ENCODE measurements at regions not wholly inside any gene's neighbourhood (a gene's known extent, or its start where the extent isn't known, plus 50 kb on each side); places are given as distances from the start of the nearest gene placed in this dataset.
A peak's percentile ranks its signal among the peaks of the same experiment; 100 is the strongest.

DNA sequence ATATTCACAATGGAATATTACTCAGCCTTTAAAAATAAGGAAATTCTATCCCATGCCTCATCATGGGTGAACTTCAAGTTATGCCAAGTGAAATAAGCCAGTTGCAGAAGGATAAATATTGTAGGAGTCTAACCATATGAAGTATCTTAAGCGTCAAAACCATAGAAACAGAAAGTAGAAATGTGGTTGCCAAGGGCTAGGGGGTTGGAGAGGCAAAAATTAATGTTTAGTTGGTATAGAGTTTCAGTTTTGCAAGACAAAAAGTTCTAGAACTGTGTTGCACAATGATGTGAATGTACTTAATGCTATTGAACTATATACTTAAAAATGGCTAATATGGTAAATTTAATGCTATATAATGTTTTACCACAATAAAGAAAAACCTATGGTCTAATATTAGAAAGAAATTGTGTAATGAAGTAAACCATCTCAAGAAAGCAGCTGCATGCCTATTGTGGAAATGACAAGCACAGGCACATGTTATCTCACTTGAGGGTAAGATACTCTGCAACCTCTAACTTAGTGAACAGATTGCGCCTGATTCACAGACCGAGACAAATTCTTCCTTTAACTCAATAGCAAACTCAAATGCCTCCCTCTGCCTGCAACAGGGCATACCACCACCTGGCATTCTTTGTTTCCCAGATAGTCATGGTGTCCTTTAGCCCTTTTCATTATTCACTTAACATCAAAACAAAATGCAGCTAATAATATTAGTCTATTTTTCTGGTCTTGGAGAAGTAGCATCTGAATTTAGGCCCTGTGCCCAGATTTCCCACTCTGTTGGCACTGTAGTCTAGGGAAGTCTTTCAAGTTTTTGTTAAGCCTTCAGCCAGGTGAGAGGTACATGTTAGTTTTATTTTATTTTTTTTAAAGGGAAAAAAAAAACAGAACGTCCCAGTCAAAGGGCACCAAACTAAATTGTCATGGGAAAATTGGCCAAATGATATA, 80.2 kb upstream of the ACP3 start:
- TF ChIP-seq GATA1 (IDR thresholded peaks at IDR 0.05; ENCODE audit: low read depth, low read length) = no peak
- TF ChIP-seq POLR2A (IDR thresholded peaks at IDR 0.05; ENCODE audit: low read length) = no peak
- DNase-seq = no peak

DNA sequence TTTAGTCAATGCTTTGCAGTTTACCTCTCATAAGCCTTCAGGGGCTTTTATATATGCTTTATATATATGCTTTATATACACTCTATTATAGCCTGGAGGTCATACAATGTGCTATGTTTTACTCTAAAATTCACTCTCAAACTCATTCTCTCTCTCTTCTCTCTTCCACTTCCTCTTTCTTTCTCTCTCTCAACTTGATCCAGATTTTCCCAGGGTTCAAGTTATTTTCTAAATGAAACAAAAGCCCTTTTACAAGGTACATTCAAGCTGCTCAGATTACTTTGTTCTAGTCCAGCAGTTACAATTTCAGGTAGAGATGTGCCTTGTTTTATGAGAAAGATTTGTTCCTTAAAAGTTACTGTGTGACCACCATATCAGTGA, 79.6 kb upstream of the ACP3 start:
- TF ChIP-seq POLR2A (IDR thresholded peaks at IDR 0.05; ENCODE audit: low read length) (no peak), GATA1 (IDR thresholded peaks at IDR 0.05; ENCODE audit: low read depth, low read length) (no peak)
- no peak for DNase-seq

DNA sequence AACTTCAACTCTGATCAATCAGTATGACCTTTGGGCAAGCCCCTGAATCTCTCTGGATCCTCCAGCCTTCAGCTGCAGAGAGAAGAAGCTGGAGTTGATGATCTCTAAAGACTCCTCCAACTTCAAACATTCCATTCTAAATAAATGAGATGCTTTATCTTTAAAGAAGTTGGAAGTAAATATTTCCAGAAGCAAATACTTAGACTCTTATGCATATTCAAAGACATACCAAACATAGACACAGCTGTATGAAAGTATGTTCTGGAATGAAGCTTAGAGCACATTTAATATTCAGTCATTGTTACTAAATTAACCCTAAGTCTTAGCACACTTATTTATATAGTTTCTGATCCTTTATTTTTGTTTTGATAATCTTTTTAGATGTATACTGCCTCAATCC, 77.6 kb upstream of the ACP3 start:
- no peak for DNase-seq
- TF ChIP-seq GATA1 (IDR thresholded peaks at IDR 0.05; ENCODE audit: low read depth, low read length) = no peak
- no peak for TF ChIP-seq POLR2A (IDR thresholded peaks at IDR 0.05; ENCODE audit: low read length)

DNA sequence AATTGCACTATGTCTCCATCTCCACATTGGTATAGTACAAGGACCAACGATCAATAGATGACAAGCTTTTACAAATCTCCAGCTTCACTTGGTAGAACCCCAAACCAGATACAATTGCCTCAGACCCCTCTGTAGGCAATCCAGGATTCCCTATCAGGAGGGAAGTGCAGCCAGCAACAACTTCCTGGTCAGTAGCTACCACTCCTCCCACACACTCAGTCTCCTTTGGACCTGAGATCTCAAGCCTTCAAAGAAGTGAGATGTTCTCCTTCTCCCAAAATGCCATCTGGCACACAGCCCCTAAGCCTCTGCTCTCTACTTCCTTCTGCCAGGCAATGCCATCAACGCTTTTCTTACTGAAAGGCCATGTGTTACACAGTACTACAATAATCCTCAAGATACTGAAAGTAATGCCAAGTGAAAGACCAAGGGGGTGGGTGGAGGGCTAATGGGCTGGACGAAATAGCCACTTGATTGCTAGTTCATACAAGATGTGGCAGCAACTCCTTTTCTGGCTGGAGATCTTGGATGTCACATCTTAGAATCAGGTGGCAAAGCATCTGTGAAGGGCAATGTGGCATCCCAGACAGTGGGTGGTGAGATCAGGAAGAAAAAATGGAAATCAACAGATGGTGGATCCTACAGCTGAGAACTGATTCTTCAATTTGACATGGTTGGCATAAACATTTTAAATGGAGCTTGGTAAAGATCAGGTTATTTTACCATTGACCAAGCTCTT, 75.3 kb upstream of the ACP3 start:
- TF ChIP-seq GATA1 (IDR thresholded peaks at IDR 0.05; ENCODE audit: low read depth, low read length) = no peak
- TF ChIP-seq POLR2A (IDR thresholded peaks at IDR 0.05; ENCODE audit: low read length) = no peak
- no peak for DNase-seq

GRCh38 chr3:132242790-132243189, 74.4 kb upstream of the ACP3 start:
- TF ChIP-seq POLR2A (IDR thresholded peaks at IDR 0.05; ENCODE audit: low read length) (no peak), GATA1 (IDR thresholded peaks at IDR 0.05; ENCODE audit: low read depth, low read length) (no peak)
- no peak for DNase-seq

GRCh38 chr3:132245552-132246142, 71.6 kb upstream of the ACP3 start:
- TF ChIP-seq GATA1 (IDR thresholded peaks at IDR 0.05; ENCODE audit: low read depth, low read length) (no peak), POLR2A (IDR thresholded peaks at IDR 0.05; ENCODE audit: low read length) (no peak)
- peak; percentile 4 to 10 for DNase-seq

GRCh38 chr3:132246212-132246611, 71.0 kb upstream of the ACP3 start:
- DNase-seq = no peak

GRCh38 chr3:132247211-132247610, 70.0 kb upstream of the ACP3 start:
- DNase-seq = no peak
- TF ChIP-seq GATA1 (IDR thresholded peaks at IDR 0.05; ENCODE audit: low read depth, low read length) (no peak), POLR2A (IDR thresholded peaks at IDR 0.05; ENCODE audit: low read length) (no peak)

More at GRCh38 chr3:132246212-132246611, 71.0 kb upstream of the ACP3 start:
- TF ChIP-seq POLR2A (IDR thresholded peaks at IDR 0.05; ENCODE audit: low read length) (no peak), GATA1 (IDR thresholded peaks at IDR 0.05; ENCODE audit: low read depth, low read length) (no peak)

- peak; percentile 12 to 55 for DNase-seq
- no peak for TF ChIP-seq GATA1 (IDR thresholded peaks at IDR 0.05; ENCODE audit: low read depth, low read length)
- TF ChIP-seq POLR2A (IDR thresholded peaks at IDR 0.05; ENCODE audit: low read length) = no peak
Observed at GRCh38 chr3:132248490-132248889, 68.7 kb upstream of the ACP3 start.

DNA sequence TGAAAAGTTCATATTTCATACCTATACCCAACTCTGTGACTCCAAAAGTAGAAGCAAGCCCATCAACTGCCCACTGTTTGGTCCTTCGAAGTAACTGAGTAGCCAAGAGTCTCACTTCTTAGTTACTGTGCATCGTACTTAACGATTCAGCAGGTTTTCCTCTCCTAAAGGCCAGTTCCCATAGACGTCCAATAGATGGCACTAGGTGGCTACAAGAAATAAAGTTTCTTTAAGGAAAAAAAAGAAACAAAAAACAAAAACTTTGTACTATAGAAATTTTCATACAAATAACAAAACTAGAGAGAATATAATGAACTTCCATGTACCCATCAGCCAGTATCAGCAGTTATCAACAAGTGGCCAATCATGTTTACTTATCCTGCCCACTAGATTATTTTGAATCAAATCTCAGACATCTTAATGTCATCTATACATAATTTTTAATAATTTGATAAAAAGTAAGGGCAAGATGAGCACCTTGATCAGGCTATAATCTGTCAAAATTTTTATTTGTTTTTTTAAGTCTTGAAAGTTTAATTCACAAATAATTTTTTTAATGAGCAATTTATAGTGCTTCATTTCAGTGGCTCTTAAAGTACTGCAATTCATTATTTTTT, 63.8 kb upstream of the ACP3 start:
- DNase-seq = peak; percentile 67 to 69
- TF ChIP-seq POLR2A (IDR thresholded peaks at IDR 0.05; ENCODE audit: low read length) (no peak), GATA1 (IDR thresholded peaks at IDR 0.05; ENCODE audit: low read depth, low read length) (no peak)

GRCh38 chr3:132254076-132254755, 63.0 kb upstream of the ACP3 start:
- no peak for DNase-seq

GRCh38 chr3:132255041-132255745, 62.0 kb upstream of the ACP3 start:
- TF ChIP-seq GATA1 (IDR thresholded peaks at IDR 0.05; ENCODE audit: low read depth, low read length) (no peak), POLR2A (IDR thresholded peaks at IDR 0.05; ENCODE audit: low read length) (no peak)
- no peak for DNase-seq

More at GRCh38 chr3:132254076-132254755, 63.0 kb upstream of the ACP3 start:
- TF ChIP-seq GATA1 (IDR thresholded peaks at IDR 0.05; ENCODE audit: low read depth, low read length) (no peak), POLR2A (IDR thresholded peaks at IDR 0.05; ENCODE audit: low read length) (no peak)

GRCh38 chr3:132256989-132257388, 60.2 kb upstream of the ACP3 start:
- TF ChIP-seq GATA1 (IDR thresholded peaks at IDR 0.05; ENCODE audit: low read depth, low read length) (no peak), POLR2A (IDR thresholded peaks at IDR 0.05; ENCODE audit: low read length) (no peak)
- DNase-seq = peak; percentile 63 to 64
